CD8-positive, alpha-beta memory T cell (primary cell): ENCODE measurements at regions not wholly inside any gene's neighbourhood (a gene's known extent, or its start where the extent isn't known, plus 50 kb on each side); places are given as distances from the start of the nearest gene placed in this dataset.

Experiments
- CTCF ChIA-PET: fragments of 350-600 bp; sonication (Branson Sonifier 250); formaldehyde crosslinking; loops from one replicate; lab custom pipeline; 2021; ENCODE audit warnings: antibody characterized with exemption; lab: Charles Lee
- POLR2A ChIA-PET: fragments of 350-600 bp; sonication (Branson Sonifier 250); formaldehyde crosslinking; loops from one replicate; lab custom pipeline; 2021; ENCODE audit warnings: antibody characterized with exemption; lab: Charles Lee
- DNase-seq, 5 donors: peaks; one replicate each; pipeline versions ENCODE4 v3.0.0 to v3.0.0-alpha.2; 2020 to 2022; ENCODE audit warnings: mixed read lengths in 1 of 5
- H3K27ac ChIP-seq: one replicate; pipeline ENCODE4 v1.7.0; 2013; ENCODE audit warnings: low read depth, mild to moderate bottlenecking, low read length, moderate library complexity
- H3K27me3 ChIP-seq: 2 replicates; pipeline ENCODE4 v1.7.0; 2013; ENCODE audit warnings: low read length, mild to moderate bottlenecking; ENCODE audit not compliant: insufficient read depth, poor library complexity, severe bottlenecking
- H3K36me3 ChIP-seq: 2 replicates; pipeline ENCODE4 v1.7.0; 2013; ENCODE audit warnings: mild to moderate bottlenecking, low read length, moderate library complexity; ENCODE audit not compliant: insufficient read depth
- H3K4me1 ChIP-seq: 2 replicates; pipeline ENCODE4 v1.7.0; 2013; ENCODE audit warnings: mild to moderate bottlenecking, low read length, moderate library complexity; ENCODE audit not compliant: insufficient read depth
- H3K4me3 ChIP-seq: 2 replicates; pipeline ENCODE4 v1.7.0; 2013; ENCODE audit warnings: mild to moderate bottlenecking, low read length
- H3K9me3 ChIP-seq: 2 replicates; pipeline ENCODE4 v1.7.0; 2013; ENCODE audit warnings: mild to moderate bottlenecking, low read length
- H3K27ac Mint-ChIP-seq, 8 donors: one replicate each; pipeline ENCODE4 v1.8.0; 2020 to 2021; ENCODE audit warnings: mixed read lengths in 8 of 8, mild to moderate bottlenecking in 6 of 8, inconsistent platforms in 3 of 8, moderate library complexity in 3 of 8
- H3K27me3 Mint-ChIP-seq, 2 donors: one replicate each; pipeline ENCODE4 v1.8.0; 2020 to 2021; ENCODE audit warnings: mixed read lengths in 2 of 2, mild to moderate bottlenecking in 1 of 2, moderate library complexity in 1 of 2
- H3K36me3 Mint-ChIP-seq, 3 donors: one replicate each; pipeline ENCODE4 v1.8.0; 2020 to 2021; ENCODE audit warnings: mixed read lengths in 3 of 3, inconsistent platforms in 1 of 3, mild to moderate bottlenecking in 1 of 3
- H3K4me1 Mint-ChIP-seq, 3 donors: one replicate each; pipeline ENCODE4 v1.8.0; 2020 to 2021; ENCODE audit warnings: mixed read lengths in 3 of 3, inconsistent platforms in 1 of 3, mild to moderate bottlenecking in 1 of 3
- H3K4me3 Mint-ChIP-seq, 7 donors: one replicate each; pipeline ENCODE4 v1.8.0; 2020 to 2021; ENCODE audit warnings: mixed read lengths in 7 of 7, mild to moderate bottlenecking in 6 of 7, moderate library complexity in 4 of 7, inconsistent platforms in 2 of 7
- H3K9me3 Mint-ChIP-seq, 5 donors: one replicate each; pipeline ENCODE4 v1.8.0; 2020 to 2022; ENCODE audit warnings: mixed read lengths in 5 of 5, mild to moderate bottlenecking in 3 of 5, moderate library complexity in 2 of 5, inconsistent platforms in 1 of 5

- no peaks in the 10 kb centered on the region for H3K27me3 ChIP-seq
- H3K9me3 ChIP-seq, result no peaks in the 10 kb centered on the region
- CTCF ChIA-PET, result no interaction called here
These were observed 155.4 kb upstream of the MYO3A start for GRCh38 chr10:25778646-25779045.

GRCh38 chr10:25786161-25786560, 147.9 kb upstream of the MYO3A start:
- Histone ChIP-seq H3K27me3 (no peaks in the 10 kb centered on the region), H3K4me1 (no peaks in the 10 kb centered on the region), H3K27ac (no peak overlapping the region), H3K9me3 (no peaks in the 10 kb centered on the region), H3K4me3 (no peak overlapping the region), H3K36me3 (no peaks in the 10 kb centered on the region)
- Mint-ChIP-seq H3K4me1 (no peaks in the 10 kb centered on the region), H3K27ac (no peak overlapping the region), H3K9me3 (peaks cover 0 to 5% (median 0%) of the 10 kb centered on the region in 5 donors), H3K36me3 (no peaks in the 10 kb centered on the region), H3K27me3 (peaks cover 0 to 2% of the 10 kb centered on the region in 2 donors), H3K4me3 (no peak overlapping the region)
- CTCF ChIA-PET, result no interaction called here
- no peak for DNase-seq
- POLR2A ChIA-PET, result no interaction called here

More at GRCh38 chr10:25778646-25779045, 155.4 kb upstream of the MYO3A start:
- H3K36me3 Mint-ChIP-seq, result no peaks in the 10 kb centered on the region
- H3K4me3 Mint-ChIP-seq, result no peak overlapping the region
- POLR2A ChIA-PET, result no interaction called here
- Histone ChIP-seq H3K36me3 (no peaks in the 10 kb centered on the region), H3K4me3 (no peak overlapping the region), H3K27ac (no peak overlapping the region), H3K4me1 (no peaks in the 10 kb centered on the region)
- DNase-seq, result no peak
- H3K27me3 Mint-ChIP-seq, result no peaks in the 10 kb centered on the region
- H3K27ac Mint-ChIP-seq, result no peak overlapping the region
- H3K9me3 Mint-ChIP-seq, result peaks cover 0 to 16% (median 2%) of the 10 kb centered on the region in 5 donors
- H3K4me1 Mint-ChIP-seq, result no peaks in the 10 kb centered on the region

- Mint-ChIP-seq H3K9me3 (peaks cover 0 to 5% (median 0%) of the 10 kb centered on the region in 5 donors), H3K27me3 (peaks cover 0 to 2% of the 10 kb centered on the region in 2 donors), H3K4me1 (no peaks in the 10 kb centered on the region), H3K27ac (no peak overlapping the region), H3K36me3 (no peaks in the 10 kb centered on the region), H3K4me3 (no peak overlapping the region)
- DNase-seq, result no peak
- no peaks in the 10 kb centered on the region for H3K27me3 ChIP-seq
- no peaks in the 10 kb centered on the region for H3K4me1 ChIP-seq
- CTCF ChIA-PET, result no interaction called here
- no peaks in the 10 kb centered on the region for H3K36me3 ChIP-seq
- no peak overlapping the region for H3K27ac ChIP-seq
- H3K4me3 ChIP-seq, result no peak overlapping the region
- H3K9me3 ChIP-seq, result no peaks in the 10 kb centered on the region
- POLR2A ChIA-PET, result no interaction called here
These were observed 147.1 kb upstream of the MYO3A start for GRCh38 chr10:25786899-25787298.

GRCh38 chr10:25797888-25798429, 136.1 kb upstream of the MYO3A start:
- no peaks in the 10 kb centered on the region for H3K4me1 Mint-ChIP-seq
- no peaks in the 10 kb centered on the region for H3K36me3 Mint-ChIP-seq
- peaks cover 0 to 9% (median 0%) of the 10 kb centered on the region in 5 donors for H3K9me3 Mint-ChIP-seq
- no peak overlapping the region for H3K27ac ChIP-seq
- no peaks in the 10 kb centered on the region for H3K36me3 ChIP-seq
- POLR2A ChIA-PET, result no interaction called here
- no peak overlapping the region for H3K4me3 ChIP-seq
- CTCF ChIA-PET, result no interaction called here
- no peaks in the 10 kb centered on the region for H3K9me3 ChIP-seq
- no peaks in the 10 kb centered on the region for H3K27me3 ChIP-seq
- no peaks in the 10 kb centered on the region for H3K4me1 ChIP-seq
- no peak for DNase-seq
- H3K27me3 Mint-ChIP-seq, result no peaks in the 10 kb centered on the region
- no peak overlapping the region for H3K27ac Mint-ChIP-seq
- no peak overlapping the region for H3K4me3 Mint-ChIP-seq

GRCh38 chr10:25804505-25804904, 129.5 kb upstream of the MYO3A start:
- Histone ChIP-seq H3K27ac (no peak overlapping the region), H3K36me3 (no peaks in the 10 kb centered on the region), H3K4me1 (no peaks in the 10 kb centered on the region), H3K27me3 (no peaks in the 10 kb centered on the region), H3K9me3 (no peaks in the 10 kb centered on the region), H3K4me3 (no peak overlapping the region)
- Mint-ChIP-seq H3K4me1 (no peaks in the 10 kb centered on the region), H3K4me3 (no peak overlapping the region), H3K27ac (no peak overlapping the region), H3K27me3 (peaks cover 0 to 1% of the 10 kb centered on the region in 2 donors), H3K9me3 (no peaks in the 10 kb centered on the region), H3K36me3 (no peaks in the 10 kb centered on the region)
- DNase-seq, result no peak
- ChIA-PET CTCF (no interaction called here), POLR2A (no interaction called here)

GRCh38 chr10:25805986-25806385, 128.0 kb upstream of the MYO3A start:
- ChIA-PET CTCF (no interaction called here), POLR2A (no interaction called here)
- H3K27ac ChIP-seq, result no peak overlapping the region
- no peak overlapping the region for H3K27ac Mint-ChIP-seq
- no peaks in the 10 kb centered on the region for H3K9me3 ChIP-seq
- H3K36me3 ChIP-seq, result no peaks in the 10 kb centered on the region
- H3K9me3 Mint-ChIP-seq, result no peaks in the 10 kb centered on the region
- no peaks in the 10 kb centered on the region for H3K36me3 Mint-ChIP-seq
- DNase-seq, result no peak
- peaks cover 0 to 1% of the 10 kb centered on the region in 2 donors for H3K27me3 Mint-ChIP-seq
- no peak overlapping the region for H3K4me3 ChIP-seq
- no peaks in the 10 kb centered on the region for H3K27me3 ChIP-seq
- no peaks in the 10 kb centered on the region for H3K4me1 ChIP-seq
- no peak overlapping the region for H3K4me3 Mint-ChIP-seq
- H3K4me1 Mint-ChIP-seq, result no peaks in the 10 kb centered on the region

GRCh38 chr10:25808372-25808771, 125.7 kb upstream of the MYO3A start:
- Mint-ChIP-seq H3K4me3 (no peak overlapping the region), H3K4me1 (no peaks in the 10 kb centered on the region), H3K36me3 (no peaks in the 10 kb centered on the region), H3K27me3 (peaks cover 0 to 1% of the 10 kb centered on the region in 2 donors), H3K27ac (no peak overlapping the region), H3K9me3 (peaks cover 0 to 2% (median 0%) of the 10 kb centered on the region in 5 donors)
- ChIA-PET CTCF (no interaction called here), POLR2A (no interaction called here)
- no peak overlapping the region for H3K27ac ChIP-seq
- no peak for DNase-seq
- H3K4me3 ChIP-seq, result no peak overlapping the region
- no peaks in the 10 kb centered on the region for H3K4me1 ChIP-seq
- H3K27me3 ChIP-seq, result no peaks in the 10 kb centered on the region
- no peaks in the 10 kb centered on the region for H3K36me3 ChIP-seq
- no peaks in the 10 kb centered on the region for H3K9me3 ChIP-seq

GRCh38 chr10:25811052-25811685, 122.9 kb upstream of the MYO3A start:
- H3K4me1 Mint-ChIP-seq, result no peaks in the 10 kb centered on the region
- DNase-seq, result no peak
- H3K4me3 Mint-ChIP-seq, result no peak overlapping the region
- ChIA-PET POLR2A (no interaction called here), CTCF (no interaction called here)
- no peaks in the 10 kb centered on the region for H3K36me3 Mint-ChIP-seq
- Histone ChIP-seq H3K4me3 (no peak overlapping the region), H3K27ac (no peak overlapping the region), H3K4me1 (no peaks in the 10 kb centered on the region), H3K9me3 (no peaks in the 10 kb centered on the region), H3K27me3 (no peaks in the 10 kb centered on the region), H3K36me3 (no peaks in the 10 kb centered on the region)
- no peaks in the 10 kb centered on the region for H3K27me3 Mint-ChIP-seq
- H3K9me3 Mint-ChIP-seq, result peaks cover 0 to 2% (median 0%) of the 10 kb centered on the region in 5 donors
- no peak overlapping the region for H3K27ac Mint-ChIP-seq
